ENCODE measurements at regions not wholly inside any gene's neighbourhood (a gene's known extent, or its start where the extent isn't known, plus 50 kb on each side); places are given as distances from the start of the nearest gene placed in this dataset.
A peak's percentile ranks its signal among the peaks of the same experiment; 100 is the strongest.

GRCh38 chr2:5548991-5549715 is 143.0 kb upstream of the SOX11 start:
- Histone ChIP-seq H3K4me3 (no peak overlapping the region), H3K9me3 (peaks cover 0 to 6% (median 0%) of the 10 kb centered on the region in 3 donors), H3K4me1 (no peaks in the 10 kb centered on the region), H3K36me3 (no peaks in the 10 kb centered on the region), H3K27me3 (no peaks in the 10 kb centered on the region), H3K27ac (no peak overlapping the region)
- no peak for TF ChIP-seq CTCF (IDR thresholded peaks at IDR 0.05)
- no peak for DNase-seq
- intact Hi-C loops (cut with DNase I; ENCODE audit: low total_unique reads): no loop called here

DNA sequence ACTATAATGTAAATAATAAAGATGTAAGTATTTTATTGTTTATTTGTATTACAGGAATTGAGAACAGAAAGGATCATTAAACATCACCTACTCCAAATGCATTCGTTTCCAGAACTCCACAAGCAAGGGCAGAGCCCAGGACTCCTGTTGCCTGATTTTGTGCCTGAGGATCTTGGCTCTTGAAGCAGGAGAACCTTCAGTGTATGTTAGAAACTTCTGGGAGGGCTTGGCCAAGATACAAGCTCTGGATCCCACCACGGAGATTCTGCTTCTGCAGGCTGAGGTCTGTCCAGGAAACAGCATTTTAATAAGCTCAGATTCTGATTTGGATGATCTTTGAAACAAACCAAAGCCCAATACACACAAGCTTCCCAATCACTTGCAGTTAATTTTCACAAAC is 142.4 kb upstream of the SOX11 start:
- H3K4me1 ChIP-seq: no peaks in the 10 kb centered on the region
- TF ChIP-seq CTCF (IDR thresholded peaks at IDR 0.05): no peak
- no peaks in the 10 kb centered on the region for H3K9me3 ChIP-seq
- H3K27me3 ChIP-seq: no peaks in the 10 kb centered on the region
- no peaks in the 10 kb centered on the region for H3K36me3 ChIP-seq
- DNase-seq: no peak
- intact Hi-C loops (cut with DNase I; ENCODE audit: low total_unique reads): no loop called here
- no peak overlapping the region for H3K27ac ChIP-seq
- H3K4me3 ChIP-seq: no peak overlapping the region

DNA sequence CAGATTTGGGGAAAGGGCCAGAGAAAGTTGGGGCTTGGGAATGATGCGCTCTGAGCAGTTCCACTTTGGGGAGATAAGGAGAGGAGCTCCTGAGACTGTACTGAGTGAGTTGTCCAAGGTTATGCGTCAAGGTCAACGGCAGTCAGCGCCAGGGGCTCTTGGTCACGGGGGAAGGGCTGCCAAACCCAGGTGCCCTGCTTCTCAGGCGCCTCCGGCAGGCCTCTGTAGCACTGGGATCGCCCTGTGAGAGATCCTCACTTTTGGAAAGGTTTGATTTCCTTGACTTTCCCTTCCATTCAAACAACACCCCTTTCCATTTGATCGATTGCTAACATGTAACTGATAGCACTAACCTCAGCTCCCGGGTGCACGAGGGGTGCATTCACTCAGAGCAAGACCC is 136.5 kb upstream of the SOX11 start:
- no peaks in the 10 kb centered on the region for H3K4me1 ChIP-seq
- intact Hi-C loops (cut with DNase I; ENCODE audit: low total_unique reads): no loop called here
- no peaks in the 10 kb centered on the region for H3K9me3 ChIP-seq
- DNase-seq: no peak
- H3K27me3 ChIP-seq: no peaks in the 10 kb centered on the region
- no peaks in the 10 kb centered on the region for H3K36me3 ChIP-seq
- H3K27ac ChIP-seq: no peak overlapping the region
- no peak overlapping the region for H3K4me3 ChIP-seq
- TF ChIP-seq CTCF (IDR thresholded peaks at IDR 0.05): no peak

- peak; percentile 59 to 81 for DNase-seq
- Histone ChIP-seq H3K9me3 (no peaks in the 10 kb centered on the region), H3K27me3 (no peaks in the 10 kb centered on the region), H3K27ac (no peak overlapping the region), H3K4me1 (peaks cover 0 to 5% (median 0%) of the 10 kb centered on the region in 4 donors), H3K4me3 (no peak overlapping the region), H3K36me3 (no peaks in the 10 kb centered on the region)
- intact Hi-C loops (cut with DNase I; ENCODE audit: low total_unique reads): no loop called here
- TF ChIP-seq CTCF (IDR thresholded peaks at IDR 0.05): no peak
Measured at GRCh38 chr2:5561006-5561405, 131.2 kb upstream of the SOX11 start.

- H3K27ac ChIP-seq: no peak overlapping the region
- intact Hi-C loops (cut with DNase I; ENCODE audit: low total_unique reads): no loop called here
- no peaks in the 10 kb centered on the region for H3K36me3 ChIP-seq
- H3K27me3 ChIP-seq: no peaks in the 10 kb centered on the region
- H3K4me1 ChIP-seq: peaks cover 0 to 5% (median 0%) of the 10 kb centered on the region in 4 donors
- no peak for TF ChIP-seq CTCF (IDR thresholded peaks at IDR 0.05)
- H3K4me3 ChIP-seq: no peak overlapping the region
- no peaks in the 10 kb centered on the region for H3K9me3 ChIP-seq
- DNase-seq: no peak
Measured at GRCh38 chr2:5562426-5562825, 129.8 kb upstream of the SOX11 start.
